GM12864 (cell line): ENCODE measurements at regions not wholly inside any gene's neighbourhood (a gene's known extent, or its start where the extent isn't known, plus 50 kb on each side); places are given as distances from the start of the nearest gene placed in this dataset.

ENCODE experiments used
- DNase-seq: peaks from one replicate; pipeline ENCODE4 v3.0.0-alpha.2; 2011; ENCODE audit warnings: low read depth
- H3K4me3 ChIP-seq: 2 replicates; pipeline ENCODE4 v1.5.1; 2011; ENCODE audit warnings: mild to moderate bottlenecking, low read depth, low read length, control low read depth
- TF ChIP-seq, protein P1 (sequence below): IDR thresholded peaks from 2 replicates; pipeline ENCODE4 v1.5.1; 2011; ENCODE audit warnings: low read depth, mild to moderate bottlenecking, moderate library complexity, low read length, control low read depth, inconsistent platforms; ENCODE audit errors: missing control alignments

DNA sequence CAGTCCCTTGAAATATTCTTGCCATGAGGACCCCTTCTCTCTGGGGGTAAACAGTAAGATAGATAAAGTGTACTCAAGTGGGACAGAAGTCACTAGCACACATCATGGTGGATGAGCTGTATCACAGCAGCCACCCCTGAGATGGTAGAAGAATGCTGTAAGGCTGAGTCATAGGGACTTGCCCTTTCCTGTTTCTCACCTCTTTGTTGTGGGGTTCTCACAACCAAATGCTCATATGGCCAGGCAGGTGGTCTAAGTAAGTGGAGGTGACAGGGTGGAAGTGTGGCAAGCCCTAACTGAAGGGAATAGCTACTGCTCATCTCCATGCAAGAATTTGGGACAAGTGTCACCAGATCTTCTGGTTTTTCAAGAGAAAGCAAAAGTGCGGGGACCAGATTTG, 202.7 kb upstream of the SLC14A2 start:
- TF ChIP-seq, protein P1, sequence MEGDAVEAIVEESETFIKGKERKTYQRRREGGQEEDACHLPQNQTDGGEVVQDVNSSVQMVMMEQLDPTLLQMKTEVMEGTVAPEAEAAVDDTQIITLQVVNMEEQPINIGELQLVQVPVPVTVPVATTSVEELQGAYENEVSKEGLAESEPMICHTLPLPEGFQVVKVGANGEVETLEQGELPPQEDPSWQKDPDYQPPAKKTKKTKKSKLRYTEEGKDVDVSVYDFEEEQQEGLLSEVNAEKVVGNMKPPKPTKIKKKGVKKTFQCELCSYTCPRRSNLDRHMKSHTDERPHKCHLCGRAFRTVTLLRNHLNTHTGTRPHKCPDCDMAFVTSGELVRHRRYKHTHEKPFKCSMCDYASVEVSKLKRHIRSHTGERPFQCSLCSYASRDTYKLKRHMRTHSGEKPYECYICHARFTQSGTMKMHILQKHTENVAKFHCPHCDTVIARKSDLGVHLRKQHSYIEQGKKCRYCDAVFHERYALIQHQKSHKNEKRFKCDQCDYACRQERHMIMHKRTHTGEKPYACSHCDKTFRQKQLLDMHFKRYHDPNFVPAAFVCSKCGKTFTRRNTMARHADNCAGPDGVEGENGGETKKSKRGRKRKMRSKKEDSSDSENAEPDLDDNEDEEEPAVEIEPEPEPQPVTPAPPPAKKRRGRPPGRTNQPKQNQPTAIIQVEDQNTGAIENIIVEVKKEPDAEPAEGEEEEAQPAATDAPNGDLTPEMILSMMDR: no peak
- no peak for DNase-seq
- H3K4me3 ChIP-seq: no peak overlapping the region

DNA sequence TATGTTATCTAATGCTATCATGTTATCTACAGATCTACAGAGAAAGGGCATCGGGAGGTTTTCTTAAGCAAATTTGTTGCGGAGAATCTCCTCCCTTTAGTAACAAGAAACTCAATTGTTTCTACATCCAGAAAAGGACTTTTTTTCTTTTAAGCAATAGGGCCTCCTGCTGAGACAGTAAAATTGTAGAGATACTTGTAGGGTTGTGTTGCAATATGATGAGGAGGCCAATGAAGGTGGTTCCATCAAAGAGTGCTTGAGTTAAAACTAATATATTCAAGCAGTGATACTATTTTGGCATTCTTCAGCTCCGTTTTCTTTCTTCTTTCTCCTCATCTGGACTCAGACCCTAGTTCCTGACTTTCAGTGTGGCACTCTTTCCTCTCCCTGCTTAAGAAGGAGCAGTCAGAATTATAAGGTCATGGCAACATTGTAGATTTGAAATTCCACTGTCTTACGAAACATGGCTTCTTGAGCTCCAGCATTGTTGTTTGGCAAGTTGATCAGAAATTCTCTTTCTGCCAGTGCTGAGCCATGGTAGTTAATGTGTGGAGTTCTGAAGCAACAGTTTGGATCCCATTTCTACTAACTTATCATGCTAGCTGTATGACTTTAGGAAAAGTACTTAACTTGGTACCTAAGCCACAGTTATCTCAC, 202.0 kb upstream of the SLC14A2 start:
- TF ChIP-seq, protein P1: no peak
- DNase-seq: no peak
- no peak overlapping the region for H3K4me3 ChIP-seq

DNA sequence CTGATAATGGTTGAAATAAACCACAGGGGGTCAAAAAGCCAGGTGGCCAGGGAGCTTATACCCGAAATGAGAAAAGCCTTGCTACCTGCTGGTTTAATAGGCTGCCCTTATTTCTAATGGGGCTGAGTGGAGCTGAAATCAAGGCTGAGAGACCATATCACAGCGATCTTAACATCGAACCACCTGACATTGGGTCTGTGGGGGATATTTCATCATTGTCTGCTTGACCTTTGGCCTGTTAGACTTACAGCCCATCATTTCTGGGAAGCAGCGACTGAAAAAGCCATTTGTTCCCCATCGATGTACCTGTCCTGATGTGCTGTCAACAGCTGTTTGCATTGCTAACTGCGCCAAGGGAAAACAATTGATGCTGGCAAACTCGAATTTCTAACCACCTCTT, 199.7 kb upstream of the SLC14A2 start:
- DNase-seq: no peak
- no peak overlapping the region for H3K4me3 ChIP-seq
- TF ChIP-seq, protein P1: no peak

DNA sequence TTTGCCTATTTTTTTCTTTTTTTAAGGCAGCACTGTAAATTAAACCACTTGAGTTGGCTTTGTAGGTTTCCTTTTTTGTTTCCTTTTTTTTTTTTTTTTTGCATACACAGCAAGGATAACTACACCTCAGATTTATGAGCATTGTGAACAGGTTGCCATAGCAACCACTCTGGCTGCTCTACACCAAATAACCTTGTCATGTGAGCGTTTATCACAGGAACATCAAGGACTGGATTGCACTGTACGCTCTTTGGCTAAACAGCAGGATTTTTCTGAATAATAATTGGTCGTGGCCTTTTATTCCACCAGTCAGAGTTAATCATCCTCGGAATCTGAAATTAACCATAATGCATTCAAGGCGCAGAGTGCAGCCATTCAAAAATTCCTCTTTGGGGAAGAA, 199.1 kb upstream of the SLC14A2 start:
- no peak overlapping the region for H3K4me3 ChIP-seq
- no peak for DNase-seq
- TF ChIP-seq, protein P1: no peak

DNA sequence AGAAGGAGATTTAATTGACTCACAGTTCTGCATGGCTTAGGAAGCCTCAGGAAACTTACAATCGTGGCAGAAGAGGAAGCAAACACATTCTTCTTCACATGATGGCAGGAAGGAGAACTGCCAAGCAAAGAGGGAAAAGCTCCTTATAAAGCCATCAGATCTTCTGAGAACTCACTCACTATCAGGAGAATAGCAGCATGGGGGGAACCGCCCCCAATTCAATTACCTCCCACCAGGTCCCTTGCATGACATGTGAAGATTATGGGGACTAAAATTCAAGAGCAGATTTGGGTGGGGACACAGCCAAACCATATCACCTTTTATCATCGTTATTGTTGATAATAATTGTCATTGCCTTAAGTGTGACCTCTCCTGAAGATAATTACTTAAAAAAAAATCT, 197.9 kb upstream of the SLC14A2 start:
- no peak for DNase-seq
- TF ChIP-seq, protein P1: no peak
- no peak overlapping the region for H3K4me3 ChIP-seq

DNA sequence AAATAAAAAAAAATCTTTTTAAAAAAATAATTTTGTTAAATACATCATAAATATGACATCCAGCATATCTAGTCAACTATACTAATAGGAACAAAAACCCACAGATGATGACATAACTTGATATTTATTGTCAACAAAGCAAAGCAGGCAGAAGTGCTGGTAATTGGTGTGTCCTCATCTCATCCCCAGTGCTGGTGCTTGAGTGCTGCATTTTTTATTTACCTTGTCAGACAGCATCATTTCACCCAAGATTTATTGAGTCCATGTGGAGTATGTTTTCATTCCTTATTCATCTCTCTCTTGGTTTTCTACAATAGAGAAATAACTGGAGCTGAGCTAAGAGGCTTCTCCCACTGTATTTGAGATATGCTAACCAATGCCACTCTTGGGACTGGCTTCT, 191.6 kb upstream of the SLC14A2 start:
- H3K4me3 ChIP-seq: no peak overlapping the region
- no peak for DNase-seq
- TF ChIP-seq, protein P1: no peak

DNA sequence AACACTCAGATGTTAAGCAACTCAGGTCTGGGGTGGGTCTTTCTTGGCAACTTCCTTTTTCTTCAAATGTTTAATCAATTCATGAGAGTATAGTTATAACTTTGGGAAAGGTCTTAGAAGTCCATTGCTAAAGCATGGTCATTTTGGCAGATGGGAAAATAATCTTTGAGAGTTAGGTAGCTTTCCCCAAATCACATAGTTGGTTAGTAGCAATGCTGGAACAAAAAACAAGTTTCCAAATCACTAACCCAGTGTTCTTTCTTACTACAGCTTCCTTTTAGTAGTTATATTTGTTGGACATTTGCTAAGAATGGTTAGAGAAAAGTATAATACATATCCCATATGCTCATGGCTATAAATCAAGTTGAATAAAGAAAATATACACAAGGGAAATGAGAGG, 185.2 kb upstream of the SLC14A2 start:
- H3K4me3 ChIP-seq: no peak overlapping the region
- no peak for DNase-seq
- TF ChIP-seq, protein P1: no peak
